Stimulated activated CD8-positive, alpha-beta memory T cell treated with anti-CD3 and anti-CD28 coated beads, Interleukin-7, amount 100 ng/mL, for 4 hours (primary cell): ENCODE measurements at regions not wholly inside any gene's neighbourhood (a gene's known extent, or its start where the extent isn't known, plus 50 kb on each side); places are given as distances from the start of the nearest gene placed in this dataset.

Experiments used
- DNase-seq, 2 donors: peaks; one replicate each; pipeline ENCODE4 v3.0.0-alpha.2; 2020; ENCODE audit warnings: low read depth in 2 of 2

DNA sequence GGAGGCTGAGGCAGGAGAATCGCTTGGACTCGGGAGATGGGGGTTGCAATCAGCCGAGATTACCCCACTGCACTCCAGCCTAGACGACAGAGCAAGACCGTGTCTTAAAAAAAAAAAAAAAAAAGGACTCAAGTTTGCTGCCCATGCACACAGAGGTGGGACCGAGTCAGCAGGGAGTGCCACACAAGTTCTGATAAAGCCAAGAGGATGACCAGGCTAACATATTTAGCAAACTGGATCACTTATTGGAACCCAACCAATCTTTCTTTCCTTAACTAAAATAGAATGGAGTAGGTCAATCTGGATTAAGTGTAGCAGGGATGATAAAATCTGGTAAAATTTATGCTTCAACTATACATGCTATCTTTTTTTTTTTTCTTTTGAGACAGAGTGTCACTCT is 190.4 kb upstream of the FOXN3 start:
- no peak for DNase-seq

DNA sequence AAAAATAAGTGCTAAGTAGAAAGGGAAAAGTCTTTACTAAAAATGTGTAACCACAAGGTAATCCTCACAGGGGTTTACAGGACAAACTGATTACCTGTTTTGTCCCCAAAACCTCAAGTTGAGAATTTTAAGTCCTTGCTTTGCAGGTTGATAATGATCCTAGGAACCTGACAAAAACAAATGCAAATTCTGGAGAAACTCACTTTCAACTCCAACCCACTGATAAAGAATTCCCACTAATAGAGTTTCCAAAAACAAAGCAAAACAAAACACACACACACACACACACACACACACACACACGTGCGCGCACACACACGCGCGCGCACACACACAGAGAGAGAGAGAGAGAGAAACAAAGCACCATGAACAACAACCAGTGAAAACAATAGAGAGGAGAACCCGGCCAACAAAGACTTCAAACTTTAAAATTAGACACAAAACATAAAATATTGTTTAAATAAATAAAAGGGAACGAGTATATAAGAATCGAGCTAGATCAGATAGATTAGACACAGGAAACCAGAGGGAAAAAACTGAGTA is 187.0 kb upstream of the FOXN3 start:
- DNase-seq: no peak

DNA sequence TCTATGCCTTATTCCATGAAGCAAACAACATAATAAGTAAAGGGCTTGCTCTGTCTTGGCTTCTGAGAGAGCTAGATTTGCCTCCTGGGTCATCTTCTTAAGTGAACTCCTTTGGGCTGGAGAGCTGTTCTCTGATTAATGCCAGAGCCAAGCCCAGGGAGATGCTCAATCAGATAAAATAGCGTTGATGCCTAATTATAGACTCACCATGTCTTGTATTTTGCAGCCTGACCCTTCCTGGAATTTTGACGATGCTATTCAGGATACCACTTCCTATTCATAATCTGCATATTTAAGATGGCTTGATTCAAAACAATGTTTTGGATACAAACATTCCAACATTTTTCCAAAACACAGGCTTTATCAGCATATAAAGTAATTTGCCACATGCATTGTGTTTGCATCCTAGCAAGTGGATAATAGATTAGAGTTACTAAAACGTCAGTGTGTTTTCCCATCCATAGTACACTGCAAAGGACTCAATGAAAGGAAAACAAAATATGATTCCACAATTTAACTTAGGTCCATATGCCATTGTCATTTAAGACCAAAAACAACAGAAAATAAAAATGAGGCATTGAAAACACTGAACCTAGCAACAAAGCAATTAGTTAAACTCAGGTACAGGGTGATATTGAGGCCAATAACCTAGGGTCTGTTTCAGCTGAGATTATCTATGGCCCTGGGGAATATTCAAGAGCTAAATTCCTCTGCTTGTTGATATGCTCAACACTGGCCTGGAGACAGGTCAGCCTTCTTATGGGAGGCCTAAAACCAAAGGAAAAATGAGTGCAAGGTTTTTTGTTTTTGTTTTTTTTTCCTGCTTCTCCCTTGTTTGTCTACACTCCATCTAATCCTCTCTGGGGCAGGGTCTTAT is 184.2 kb upstream of the FOXN3 start:
- no peak for DNase-seq

DNA sequence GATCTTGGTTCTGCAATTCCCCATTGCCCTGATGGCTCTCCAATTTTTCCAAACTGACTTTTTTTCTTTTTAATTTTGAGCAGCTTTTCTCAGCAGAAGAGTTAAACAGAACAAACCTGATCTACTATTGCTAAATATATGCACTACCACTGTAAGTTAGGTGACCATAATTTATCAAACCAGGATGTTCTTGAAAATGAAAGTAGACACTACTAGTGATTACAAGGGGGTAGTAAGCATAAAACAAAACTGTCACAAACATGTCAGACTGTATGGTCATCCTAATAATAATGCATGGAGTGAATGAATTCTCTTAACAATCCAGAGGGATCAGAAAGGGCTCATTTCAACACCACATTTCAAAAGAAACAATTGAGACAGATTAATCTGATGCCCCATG is 183.0 kb upstream of the FOXN3 start:
- no peak for DNase-seq

DNA sequence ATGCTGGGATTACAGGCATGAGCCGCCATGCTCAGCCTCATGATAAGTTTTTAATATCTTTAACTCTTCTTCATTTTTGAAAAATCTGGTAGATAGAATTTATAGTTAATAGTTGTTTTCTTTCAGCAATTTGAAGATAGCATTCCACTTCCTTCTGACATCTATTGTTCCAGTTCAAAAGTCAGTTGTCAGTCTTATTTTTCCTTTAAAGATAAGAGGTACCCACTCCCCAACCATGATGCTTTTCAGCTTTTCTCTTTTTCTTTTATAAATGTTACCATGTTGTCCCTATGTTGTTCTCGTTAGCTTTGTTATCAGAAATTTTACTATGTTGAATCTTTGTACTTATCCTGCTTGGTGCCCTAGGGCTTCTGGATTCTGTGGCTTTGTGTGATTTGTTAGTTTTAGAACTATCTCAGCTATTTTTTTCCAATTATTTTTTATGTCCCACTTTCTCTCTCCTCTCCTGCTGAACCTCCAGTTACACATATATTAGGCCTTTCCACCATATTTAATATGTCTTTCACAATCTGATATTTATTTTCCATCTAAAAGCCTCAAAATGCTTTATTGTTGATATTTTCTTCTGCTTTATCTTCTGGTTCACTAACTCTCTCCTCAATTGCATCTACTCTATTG is 181.6 kb upstream of the FOXN3 start:
- no peak for DNase-seq

DNA sequence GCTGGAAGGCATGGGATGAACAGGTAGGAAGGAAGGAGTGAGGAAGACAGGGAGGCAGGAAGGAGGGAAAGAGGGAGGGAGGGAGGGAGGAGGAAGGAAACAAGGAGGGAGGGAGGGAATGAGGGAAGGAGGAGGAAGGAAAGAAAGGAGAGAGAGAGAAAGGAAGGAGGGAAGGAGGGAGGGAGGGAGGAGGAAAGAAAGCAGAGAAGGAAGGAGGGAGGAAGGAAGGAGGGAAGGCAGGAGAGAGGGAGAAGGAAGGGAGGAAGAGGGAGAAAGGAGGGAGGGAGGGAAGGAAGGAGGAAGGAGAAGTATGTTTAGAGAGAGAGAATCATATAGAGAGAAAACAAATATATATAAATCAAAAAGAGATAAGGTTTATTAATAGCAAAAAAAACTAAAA is 175.9 kb upstream of the FOXN3 start:
- DNase-seq: no peak

DNA sequence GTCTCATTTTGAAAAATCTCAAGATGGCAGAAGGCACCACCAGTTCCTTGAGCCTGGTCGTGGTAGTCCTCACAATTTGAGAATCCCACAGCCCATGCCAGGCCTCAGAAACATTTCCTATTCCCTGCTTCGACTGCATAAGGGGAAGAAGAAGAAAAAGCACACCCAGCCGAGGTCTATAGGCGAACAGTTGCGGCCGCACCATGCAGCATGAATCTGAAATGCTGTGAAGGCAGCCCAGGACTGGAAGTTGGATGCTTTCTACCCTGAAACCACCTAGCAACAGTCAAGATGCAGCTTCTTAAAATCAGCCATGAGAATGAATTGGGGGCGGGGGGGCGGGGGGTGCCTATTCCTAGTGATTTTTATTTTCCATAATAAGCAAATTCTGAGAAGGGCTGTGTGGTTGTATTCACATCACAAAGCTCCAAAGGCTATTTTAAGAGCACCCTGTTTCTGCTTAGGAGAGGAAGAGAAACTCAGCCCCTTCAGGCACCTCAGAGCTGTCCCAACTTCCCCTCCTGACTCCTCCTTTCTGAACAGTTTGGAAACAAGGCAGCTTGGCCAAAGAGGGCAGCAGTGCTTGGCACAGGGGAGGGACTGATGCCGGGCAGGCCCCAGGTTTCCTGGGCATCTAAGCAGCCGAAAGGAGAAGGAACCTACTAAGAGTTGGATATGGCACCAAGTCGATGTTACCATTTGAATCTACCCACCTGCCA is 172.5 kb upstream of the FOXN3 start:
- no peak for DNase-seq

DNA sequence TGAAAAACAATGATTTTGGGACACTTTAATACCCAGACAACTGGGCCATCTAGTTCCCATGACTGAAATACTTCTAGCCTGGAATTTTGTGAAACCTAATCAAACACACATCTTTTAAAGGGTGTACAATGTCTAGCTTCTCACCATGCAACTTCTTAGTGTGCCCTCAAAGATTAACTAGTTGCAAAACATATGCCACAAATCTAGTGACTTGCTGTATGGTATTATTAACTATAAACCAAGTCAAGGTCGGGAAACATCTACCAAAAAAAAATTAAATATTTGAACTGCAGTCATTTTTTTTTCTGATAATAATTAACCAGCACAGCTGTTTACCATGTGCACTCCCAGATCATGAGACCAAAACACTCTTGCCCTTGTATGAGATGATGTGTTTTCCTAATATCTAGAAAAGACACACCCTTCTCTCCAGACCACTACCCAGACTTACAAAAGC is 171.8 kb upstream of the FOXN3 start:
- no peak for DNase-seq

DNA sequence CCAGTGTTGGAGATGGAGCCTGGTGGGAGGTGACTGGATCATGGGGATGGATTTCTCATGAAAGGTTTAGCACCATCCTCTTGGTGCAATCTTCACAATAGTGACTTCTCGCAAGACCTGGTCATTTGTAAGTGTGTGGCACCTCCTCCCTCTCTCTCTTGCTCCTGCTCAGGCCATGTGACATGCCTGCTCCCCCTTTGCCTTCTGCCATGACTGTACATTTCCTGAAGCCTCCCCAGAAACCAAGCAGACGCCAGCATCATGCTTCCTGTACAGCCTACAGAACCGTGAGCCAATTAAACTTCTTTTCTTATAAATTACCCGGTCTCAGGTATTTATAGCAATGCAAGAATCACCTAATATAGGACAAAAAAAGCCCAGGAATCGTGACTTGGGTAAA is 171.0 kb upstream of the FOXN3 start:
- no peak for DNase-seq

DNA sequence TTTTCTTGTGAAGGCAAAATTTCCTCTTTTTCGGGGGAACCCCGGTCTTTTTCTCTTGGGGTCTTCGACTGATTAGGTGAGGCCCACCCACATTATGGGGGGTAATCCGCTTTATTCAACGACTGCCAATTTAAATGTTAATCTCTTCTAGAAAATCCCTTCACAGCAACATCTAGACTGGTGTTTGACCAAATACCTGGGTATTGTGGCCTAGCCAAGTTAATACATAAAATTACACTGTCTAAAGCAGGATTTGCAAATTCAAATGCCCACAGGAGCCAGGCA is 170.0 kb upstream of the FOXN3 start:
- DNase-seq: no peak

DNA sequence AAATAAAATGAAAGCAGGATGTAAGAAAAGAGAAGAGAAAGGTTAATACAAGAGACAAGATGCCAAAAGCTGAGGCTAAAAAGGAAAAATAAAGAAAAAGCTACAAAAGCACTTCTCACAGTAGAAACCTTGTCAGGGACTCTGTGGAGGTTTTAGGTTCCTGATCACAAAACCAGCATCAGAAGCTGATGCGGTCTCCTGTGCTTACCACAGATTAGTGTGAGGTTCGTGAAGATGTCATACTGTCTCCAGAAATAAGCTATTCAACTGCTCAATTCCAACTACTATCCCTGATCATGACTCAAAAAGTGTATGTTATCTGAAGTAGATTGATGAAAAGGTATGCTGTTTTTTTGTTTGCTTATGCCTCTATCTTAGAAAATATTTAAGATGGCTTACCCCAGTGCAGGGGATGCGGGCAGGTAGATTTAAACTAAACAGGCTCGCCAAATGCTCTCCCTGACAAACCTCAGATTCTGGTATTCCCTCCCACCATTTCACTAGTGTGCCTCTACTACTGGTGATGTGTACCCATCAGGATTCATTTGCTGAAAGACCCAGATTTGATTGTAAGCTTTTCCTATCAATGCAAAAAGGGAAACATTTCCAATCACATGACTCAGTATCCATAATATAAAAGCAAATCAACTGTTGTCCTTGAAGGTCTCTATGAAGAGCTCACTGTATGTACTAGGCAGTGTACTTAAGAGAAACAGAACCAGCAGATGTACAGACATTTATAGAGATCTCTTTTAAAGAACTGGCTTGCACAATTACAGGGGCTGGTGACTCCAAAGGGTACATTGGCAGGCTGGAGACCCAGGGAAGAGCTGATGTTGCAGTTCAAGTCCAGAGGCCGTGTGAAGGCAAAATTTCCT is 169.5 kb upstream of the FOXN3 start:
- DNase-seq: no peak

DNA sequence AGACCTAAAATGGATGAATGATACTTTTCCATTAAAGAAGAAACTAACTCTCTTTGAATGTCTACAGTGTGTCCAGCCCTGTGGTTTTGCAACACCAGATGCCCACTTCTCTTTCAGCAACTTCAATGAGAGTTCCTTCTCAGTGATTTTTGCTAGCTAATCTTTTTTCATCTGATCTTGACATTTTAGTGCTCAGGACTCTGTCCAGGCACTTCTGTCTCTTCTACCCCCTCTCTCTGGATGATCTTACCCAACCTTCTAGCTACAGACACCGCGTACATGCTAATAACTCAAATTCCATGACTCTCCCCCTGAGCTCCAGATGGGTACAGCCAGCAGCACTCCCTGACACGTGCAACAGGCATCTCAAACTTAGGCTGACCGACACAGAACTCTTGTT is 161.1 kb upstream of the FOXN3 start:
- no peak for DNase-seq

DNA sequence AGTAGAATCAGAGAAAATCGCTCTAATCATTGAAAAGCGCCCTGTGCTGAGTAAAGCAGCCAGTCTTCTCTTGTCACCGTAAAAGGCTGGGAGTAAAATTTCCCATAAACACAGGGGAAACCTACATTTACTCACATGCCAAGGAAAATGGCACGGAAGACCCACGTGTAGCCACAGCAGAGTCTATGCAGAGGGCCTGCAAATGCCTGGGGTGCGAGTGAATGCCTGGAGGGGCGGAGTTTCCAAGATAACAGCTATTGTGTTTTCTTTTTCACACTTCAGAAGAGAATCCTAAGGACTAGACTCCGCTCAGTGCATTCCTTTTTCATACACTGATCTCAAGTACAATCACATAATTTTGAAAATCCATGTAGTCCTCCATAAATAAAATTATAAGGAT is 159.9 kb upstream of the FOXN3 start:
- no peak for DNase-seq

DNA sequence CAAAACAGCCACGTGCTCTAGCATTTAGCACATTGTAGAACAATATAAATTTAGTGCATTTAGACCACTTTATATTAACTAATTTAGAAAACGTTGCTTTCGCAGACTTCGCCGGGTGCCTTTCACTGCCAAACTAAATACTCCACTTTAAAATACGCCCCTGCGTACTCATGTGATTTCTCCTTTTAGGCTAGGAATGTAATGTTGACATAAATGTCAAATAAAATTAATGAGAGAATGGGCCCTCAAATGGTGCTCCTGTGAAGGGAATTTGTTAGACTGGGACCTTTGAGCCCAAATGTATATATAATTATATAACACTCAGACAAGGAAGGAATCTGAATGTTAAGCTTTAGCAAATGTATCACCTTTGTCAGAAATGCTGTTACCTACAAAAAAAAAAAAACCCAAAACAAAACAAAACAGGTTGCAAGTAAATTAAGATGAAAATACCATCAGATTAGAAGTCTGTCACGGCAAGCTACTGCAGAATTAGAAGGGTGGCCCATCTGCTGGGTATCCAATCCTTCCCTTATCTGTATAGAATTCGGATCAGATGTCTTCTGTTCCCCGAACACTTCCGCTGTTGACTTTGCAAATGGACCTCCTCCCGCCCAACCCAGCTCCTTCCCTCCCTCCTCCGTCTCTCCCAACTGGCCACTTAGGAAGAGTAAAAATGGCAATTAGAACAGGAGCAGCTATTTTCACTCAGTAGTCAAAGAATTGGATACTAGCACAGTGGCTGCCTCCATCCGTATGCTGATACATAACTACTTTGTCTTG is 159.3 kb upstream of the FOXN3 start:
- DNase-seq: no peak

DNA sequence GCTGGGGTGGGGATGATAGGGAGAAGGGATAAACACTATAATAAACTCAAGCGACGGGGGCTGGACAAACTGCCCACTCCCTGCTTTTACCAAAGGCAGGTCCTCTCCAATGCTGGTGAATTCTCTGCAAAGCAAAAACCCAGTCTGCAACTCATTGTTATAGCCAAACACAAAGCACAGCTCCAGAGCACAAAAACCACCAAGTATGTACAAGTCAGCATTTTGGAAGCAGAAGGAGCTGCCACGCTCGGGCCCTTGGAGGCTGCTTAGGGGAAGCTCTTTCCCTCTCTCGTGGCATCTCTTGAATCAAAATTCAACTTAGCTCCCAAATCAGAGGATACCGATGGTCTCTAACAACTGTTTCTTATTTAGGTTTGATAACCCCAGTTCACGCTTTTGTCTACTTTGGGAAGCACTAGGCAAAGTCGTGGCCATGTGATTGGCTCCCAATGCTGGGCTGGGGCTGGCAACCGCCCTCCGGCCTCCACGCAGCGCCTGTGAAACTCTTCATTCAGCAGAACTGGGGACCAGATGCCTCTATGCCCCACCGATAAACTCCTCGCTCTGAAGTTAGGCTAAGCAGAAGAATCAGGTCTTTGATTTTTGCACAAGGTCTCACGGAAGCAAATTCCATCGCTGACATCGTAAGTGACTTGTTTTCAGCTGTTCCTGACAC is 158.5 kb upstream of the FOXN3 start:
- no peak for DNase-seq

DNA sequence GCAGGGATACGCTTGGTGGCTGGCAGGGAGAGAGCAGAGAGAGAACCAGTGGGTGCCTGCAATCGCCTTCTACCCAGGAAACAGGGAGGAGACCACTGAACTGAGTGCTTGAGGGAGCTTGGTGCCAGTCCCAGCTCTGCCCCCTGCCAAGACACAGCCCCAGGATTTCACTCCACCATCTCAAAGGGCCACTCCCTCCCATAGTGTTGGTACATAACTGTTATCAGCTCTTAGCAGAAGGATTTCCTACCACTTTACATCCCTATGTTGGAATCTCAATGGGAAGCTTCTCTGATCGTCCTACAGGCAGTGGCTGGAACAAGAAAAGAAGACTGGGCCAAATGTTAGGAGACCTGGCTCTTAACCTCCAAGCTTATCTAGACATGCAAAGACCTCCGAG is 157.4 kb upstream of the FOXN3 start:
- DNase-seq: no peak

DNA sequence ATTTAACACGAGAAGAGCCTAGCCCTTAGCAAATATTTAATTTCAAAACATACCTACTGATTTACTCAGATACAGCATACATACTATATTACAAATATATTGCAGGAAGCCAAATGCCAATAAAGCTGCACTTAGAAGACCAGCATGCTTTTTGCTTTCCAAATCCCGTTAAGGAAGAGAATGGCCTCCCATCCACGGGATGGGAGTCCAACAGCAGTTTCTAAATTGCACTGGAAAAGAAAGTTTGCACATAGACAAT is 156.3 kb upstream of the FOXN3 start:
- DNase-seq: no peak

DNA sequence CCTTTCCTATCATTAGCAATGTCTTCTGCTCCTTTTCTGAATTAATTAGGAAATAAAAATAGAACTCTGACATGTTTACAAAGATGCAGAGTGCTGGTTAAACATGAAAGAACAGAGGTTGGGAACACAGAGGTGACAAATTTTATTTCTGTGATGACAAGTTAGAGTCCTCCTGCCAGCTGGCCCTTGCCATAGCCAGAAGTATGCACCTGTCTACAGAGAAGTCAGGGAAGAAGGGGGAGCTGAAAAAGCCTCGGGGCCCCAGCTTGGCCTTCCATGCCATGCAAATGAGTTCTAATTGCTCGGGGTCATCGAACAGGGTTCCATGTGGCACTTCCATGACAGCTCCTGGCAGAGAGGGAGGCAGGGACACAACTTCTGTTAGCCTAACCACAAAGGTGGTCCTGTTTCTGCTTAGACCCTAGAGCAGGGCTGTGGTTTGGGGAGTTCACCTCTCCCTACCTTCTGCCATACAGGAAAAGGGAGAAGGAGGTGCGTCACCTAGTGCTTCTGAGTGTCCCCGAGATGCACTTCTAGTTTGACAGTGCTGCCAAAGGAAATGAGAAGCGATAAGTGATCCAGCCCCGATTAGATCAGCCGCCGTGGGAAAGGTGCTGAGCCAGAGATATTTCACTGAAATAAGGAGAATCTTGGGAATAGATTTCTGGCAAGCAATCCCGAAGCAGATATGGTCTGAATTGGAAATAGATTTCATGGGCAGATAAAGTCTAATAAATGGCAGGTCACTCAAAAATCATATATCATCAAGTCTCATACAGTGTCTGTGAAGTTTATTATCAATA is 155.8 kb upstream of the FOXN3 start:
- no peak for DNase-seq

DNA sequence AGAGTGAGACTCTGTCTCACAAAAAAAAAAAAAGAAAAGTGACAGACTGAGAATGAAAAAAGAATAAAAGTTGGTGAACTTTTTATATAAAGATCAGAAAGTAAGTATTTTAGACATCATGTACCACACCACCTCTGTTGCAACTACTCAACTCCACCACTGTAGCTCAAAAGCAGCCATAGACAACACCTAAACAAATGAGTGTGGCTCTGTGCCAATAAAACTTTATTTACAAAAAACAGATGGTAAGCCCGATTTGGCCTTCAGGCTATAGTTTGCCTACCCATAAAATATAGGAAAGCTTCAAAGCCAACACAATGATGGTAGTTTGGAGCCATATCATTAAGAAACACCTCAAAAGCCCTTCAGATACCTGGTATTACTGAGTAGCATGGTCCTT is 154.5 kb upstream of the FOXN3 start:
- no peak for DNase-seq
